Mesendoderm (in vitro differentiated cells): ENCODE measurements at regions not wholly inside any gene's neighbourhood (a gene's known extent, or its start where the extent isn't known, plus 50 kb on each side); places are given as distances from the start of the nearest gene placed in this dataset.

Experiments used
- DNase-seq: peaks from one replicate; pipeline ENCODE4 v3.0.0; 2013
- H2AK5ac ChIP-seq: 2 replicates; pipeline ENCODE4 v1.6.1; 2013; ENCODE audit warnings: low read length, inconsistent platforms
- H2BK120ac ChIP-seq: 2 replicates; pipeline ENCODE4 v1.6.1; 2013; ENCODE audit warnings: low read depth, mild to moderate bottlenecking, low read length, moderate library complexity, mixed read lengths
- H2BK15ac ChIP-seq: replicated peaks from 2 replicates; pipeline ENCODE4 v1.6.1; 2013; ENCODE audit warnings: low read depth, mild to moderate bottlenecking, moderate library complexity
- H2BK5ac ChIP-seq: 2 replicates; pipeline ENCODE4 v1.6.1; 2013; ENCODE audit warnings: low read length, inconsistent platforms
- H3K18ac ChIP-seq: 2 replicates; pipeline ENCODE4 v1.6.1; 2013; ENCODE audit warnings: mild to moderate bottlenecking, low read length, mixed read lengths
- H3K23ac ChIP-seq: one replicate; pipeline ENCODE4 v1.6.1; 2013; ENCODE audit warnings: low read length
- H3K27ac ChIP-seq: 2 replicates; pipeline ENCODE4 v1.5.1; 2013; ENCODE audit warnings: low read depth, mild to moderate bottlenecking, inconsistent platforms, low read length, moderate library complexity
- H3K27me3 ChIP-seq: 2 replicates; pipeline ENCODE4 v1.6.1; 2013; ENCODE audit warnings: low read length, control low read depth, mild to moderate bottlenecking, inconsistent platforms; ENCODE audit not compliant: insufficient read depth, poor library complexity
- H3K36me3 ChIP-seq: 2 replicates; pipeline ENCODE4 v1.6.1; 2013; ENCODE audit warnings: low read length, inconsistent platforms; ENCODE audit not compliant: control insufficient read depth, insufficient read depth
- H3K4ac ChIP-seq: one replicate; pipeline ENCODE4 v1.6.1; 2013; ENCODE audit warnings: low read depth, mild to moderate bottlenecking, low read length, moderate library complexity
- H3K4me1 ChIP-seq: 2 replicates; pipeline ENCODE4 v1.6.1; 2013; ENCODE audit warnings: low read depth, low read length, inconsistent platforms; ENCODE audit not compliant: control insufficient read depth
- H3K4me2 ChIP-seq: 2 replicates; pipeline ENCODE4 v1.6.1; 2013; ENCODE audit warnings: low read length
- H3K4me3 ChIP-seq: 2 replicates; pipeline ENCODE4 v1.5.1; 2013; ENCODE audit warnings: mild to moderate bottlenecking, low read length
- H3K56ac ChIP-seq: one replicate; pipeline ENCODE4 v1.6.1; 2013; ENCODE audit warnings: low read length
- H3K79me1 ChIP-seq: 2 replicates; pipeline ENCODE4 v1.6.1; 2013; ENCODE audit warnings: low read length, inconsistent platforms
- H3K79me2 ChIP-seq: 2 replicates; pipeline ENCODE4 v1.6.1; 2013; ENCODE audit warnings: mild to moderate bottlenecking, low read length; ENCODE audit not compliant: control insufficient read depth, insufficient read depth
- H3K9ac ChIP-seq: 2 replicates; pipeline ENCODE4 v1.6.1; 2013; ENCODE audit warnings: low read length, inconsistent platforms
- H4K5ac ChIP-seq: one replicate; pipeline ENCODE4 v1.6.1; 2013; ENCODE audit warnings: low read length
- H4K8ac ChIP-seq: one replicate; pipeline ENCODE4 v1.6.1; 2013; ENCODE audit warnings: low read depth, mild to moderate bottlenecking, control low read depth, low read length, moderate library complexity
- WGBS: extraction: QIAGEN DNeasy Blood & Tissue Kit; methylation state at CpG from one replicate; pipeline ENCODE4 v1.1.7; 2013; ENCODE audit warnings: low lambda C conversion rate, missing lambda C conversion rate; ENCODE audit not compliant: insufficient coverage; ENCODE audit errors: extremely low coverage; 5-methylcytosine and 5-hydroxymethylcytosine counted together

- H2BK15ac ChIP-seq = no peak overlapping the region
- no peak overlapping the region for H3K9ac ChIP-seq
- no peak overlapping the region for H3K18ac ChIP-seq
- no peaks in the 10 kb centered on the region for H3K79me2 ChIP-seq
- no peak overlapping the region for H2BK5ac ChIP-seq
- no peak overlapping the region for H4K8ac ChIP-seq
- no peak overlapping the region for H3K23ac ChIP-seq
- H3K4ac ChIP-seq = no peak overlapping the region
- no peak overlapping the region for H2AK5ac ChIP-seq
- no peaks in the 10 kb centered on the region for H3K27me3 ChIP-seq
- H3K36me3 ChIP-seq = no peaks in the 10 kb centered on the region
- no peak overlapping the region for H3K27ac ChIP-seq
- WGBS = no CpG with 5 or more reads among the region's 2 CpGs
- no peak overlapping the region for H3K56ac ChIP-seq
- H3K4me1 ChIP-seq = no peaks in the 10 kb centered on the region
- DNase-seq = no peak
- no peak overlapping the region for H4K5ac ChIP-seq
- no peak overlapping the region for H2BK120ac ChIP-seq
- H3K4me2 ChIP-seq = no peak overlapping the region
- H3K4me3 ChIP-seq = no peak overlapping the region
- H3K79me1 ChIP-seq = no peaks in the 10 kb centered on the region
These were observed 757.8 kb upstream of the HS3ST1 start for GRCh38 chr4:12186526-12186925.

- H3K79me1 ChIP-seq = no peaks in the 10 kb centered on the region
- no peak overlapping the region for H3K4me2 ChIP-seq
- H4K8ac ChIP-seq = no peak overlapping the region
- no peak overlapping the region for H3K4me3 ChIP-seq
- no peak overlapping the region for H3K18ac ChIP-seq
- no peaks in the 10 kb centered on the region for H3K36me3 ChIP-seq
- no peak overlapping the region for H3K9ac ChIP-seq
- no peak overlapping the region for H3K23ac ChIP-seq
- H2BK15ac ChIP-seq = no peak overlapping the region
- DNase-seq = no peak
- H3K56ac ChIP-seq = peak overlapping the region; percentile 20
- no peak overlapping the region for H2BK5ac ChIP-seq
- H3K4ac ChIP-seq = no peak overlapping the region
- no peaks in the 10 kb centered on the region for H3K27me3 ChIP-seq
- H4K5ac ChIP-seq = no peak overlapping the region
- H2AK5ac ChIP-seq = no peak overlapping the region
- no CpG with 5 or more reads among the region's 11 CpGs for WGBS
- no peak overlapping the region for H2BK120ac ChIP-seq
- H3K4me1 ChIP-seq = no peaks in the 10 kb centered on the region
- no peaks in the 10 kb centered on the region for H3K79me2 ChIP-seq
- H3K27ac ChIP-seq = no peak overlapping the region
These were observed 750.2 kb upstream of the HS3ST1 start for GRCh38 chr4:12178614-12179610.

- Histone ChIP-seq H3K79me1 (no peaks in the 10 kb centered on the region), H3K4me2 (no peak overlapping the region), H3K18ac (no peak overlapping the region), H2AK5ac (no peak overlapping the region), H3K4me1 (no peaks in the 10 kb centered on the region), H3K56ac (no peak overlapping the region), H4K5ac (no peak overlapping the region), H3K4me3 (no peak overlapping the region), H3K4ac (no peak overlapping the region), H2BK5ac (no peak overlapping the region), H3K79me2 (no peaks in the 10 kb centered on the region), H4K8ac (no peak overlapping the region), H2BK120ac (no peak overlapping the region), H2BK15ac (no peak overlapping the region), H3K9ac (no peak overlapping the region), H3K27me3 (no peaks in the 10 kb centered on the region), H3K27ac (no peak overlapping the region), H3K36me3 (no peaks in the 10 kb centered on the region), H3K23ac (no peak overlapping the region)
- WGBS = no CpG with 5 or more reads among the region's 2 CpGs
- no peak for DNase-seq
These were observed 748.7 kb upstream of the HS3ST1 start for GRCh38 chr4:12177416-12177815.

GRCh38 chr4:12173496-12173895, 744.8 kb upstream of the HS3ST1 start:
- H3K23ac ChIP-seq = no peak overlapping the region
- H3K4me2 ChIP-seq = no peak overlapping the region
- no peaks in the 10 kb centered on the region for H3K36me3 ChIP-seq
- no peaks in the 10 kb centered on the region for H3K79me1 ChIP-seq
- no peak overlapping the region for H3K27ac ChIP-seq
- no peak overlapping the region for H2BK120ac ChIP-seq
- H2AK5ac ChIP-seq = no peak overlapping the region
- H3K4ac ChIP-seq = no peak overlapping the region
- no peak for DNase-seq
- no peaks in the 10 kb centered on the region for H3K79me2 ChIP-seq
- H3K56ac ChIP-seq = no peak overlapping the region
- H3K4me1 ChIP-seq = no peaks in the 10 kb centered on the region
- H2BK15ac ChIP-seq = no peak overlapping the region
- no peak overlapping the region for H4K8ac ChIP-seq
- no peak overlapping the region for H3K18ac ChIP-seq
- no peak overlapping the region for H3K4me3 ChIP-seq
- H2BK5ac ChIP-seq = no peak overlapping the region
- no CpG with 5 or more reads among the region's 4 CpGs for WGBS
- no peaks in the 10 kb centered on the region for H3K27me3 ChIP-seq
- no peak overlapping the region for H4K5ac ChIP-seq
- no peak overlapping the region for H3K9ac ChIP-seq

GRCh38 chr4:12172198-12172973, 743.7 kb upstream of the HS3ST1 start:
- DNase-seq = no peak
- Histone ChIP-seq H3K79me1 (no peaks in the 10 kb centered on the region), H4K5ac (no peak overlapping the region), H2BK5ac (no peak overlapping the region), H3K36me3 (no peaks in the 10 kb centered on the region), H2BK120ac (no peak overlapping the region), H3K27me3 (no peaks in the 10 kb centered on the region), H2AK5ac (no peak overlapping the region), H3K4me2 (no peak overlapping the region), H2BK15ac (no peak overlapping the region), H4K8ac (no peak overlapping the region), H3K56ac (no peak overlapping the region), H3K79me2 (no peaks in the 10 kb centered on the region), H3K23ac (no peak overlapping the region), H3K18ac (no peak overlapping the region), H3K4ac (no peak overlapping the region), H3K27ac (no peak overlapping the region), H3K9ac (no peak overlapping the region), H3K4me3 (no peak overlapping the region), H3K4me1 (no peaks in the 10 kb centered on the region)
- whole genome bisulfite sequencing = no CpG with 5 or more reads among the region's 3 CpGs
